Activated CD4-positive, alpha-beta T cell treated with anti-CD3 and anti-CD28 coated beads, Interleukin-2, amount 10 ng/mL, durations not matched to agents 24 days and 14 days (primary cell): ENCODE measurements at regions not wholly inside any gene's neighbourhood (a gene's known extent, or its start where the extent isn't known, plus 50 kb on each side); places are given as distances from the start of the nearest gene placed in this dataset.

Experiments used
- DNase-seq: peaks from one replicate; pipeline ENCODE4 v3.0.0; 2022
- H3K27ac Mint-ChIP-seq: one replicate; pipeline ENCODE4 v1.8.0; 2022; ENCODE audit warnings: mild to moderate bottlenecking, mixed read lengths
- H3K27me3 Mint-ChIP-seq: one replicate; pipeline ENCODE4 v1.8.0; 2022; ENCODE audit warnings: mixed read lengths
- H3K36me3 Mint-ChIP-seq: one replicate; pipeline ENCODE4 v1.8.0; 2022; ENCODE audit warnings: low read depth, mild to moderate bottlenecking, mixed read lengths
- H3K4me1 Mint-ChIP-seq: one replicate; pipeline ENCODE4 v1.8.0; 2021; ENCODE audit warnings: mixed read lengths
- H3K4me3 Mint-ChIP-seq: one replicate; pipeline ENCODE4 v1.8.0; 2022; ENCODE audit warnings: mild to moderate bottlenecking, moderate library complexity, mixed read lengths
- H3K9me3 Mint-ChIP-seq: one replicate; pipeline ENCODE4 v1.8.0; 2021; ENCODE audit warnings: mixed read lengths
- intact Hi-C: fragments of 100-400 bp; cut with micrococcal nuclease; formaldehyde crosslinking; loops from one replicate; pipeline ENCODE4 v1.15.1; 2023

DNA sequence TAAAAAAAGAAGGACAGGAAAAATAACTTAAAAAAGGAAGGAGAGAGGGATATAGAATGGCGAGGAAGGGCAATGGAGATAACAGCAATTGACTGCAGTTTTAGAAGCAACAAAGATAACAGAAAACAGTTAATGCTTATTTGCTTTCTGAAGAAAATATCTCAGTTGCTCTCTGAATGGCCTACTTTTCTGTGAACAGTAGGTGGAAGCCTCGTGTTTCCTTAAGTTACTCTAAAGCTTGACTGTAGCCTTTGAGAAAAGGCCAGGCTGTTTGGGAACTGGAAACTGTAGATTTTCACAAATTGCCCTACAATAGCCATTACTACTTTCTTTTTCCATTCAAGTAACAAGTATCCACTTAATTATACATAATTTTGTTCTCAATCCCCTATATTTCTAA lies 404.5 kb downstream of the YTHDC2 start:
- no peaks in the 10 kb centered on the region for H3K9me3 Mint-ChIP-seq
- no peaks in the 10 kb centered on the region for H3K4me1 Mint-ChIP-seq
- H3K36me3 Mint-ChIP-seq: no peaks in the 10 kb centered on the region
- intact Hi-C loops: no loop called here
- no peaks in the 10 kb centered on the region for H3K27me3 Mint-ChIP-seq
- H3K4me3 Mint-ChIP-seq: no peak overlapping the region
- DNase-seq: no peak
- H3K27ac Mint-ChIP-seq: no peak overlapping the region

DNA sequence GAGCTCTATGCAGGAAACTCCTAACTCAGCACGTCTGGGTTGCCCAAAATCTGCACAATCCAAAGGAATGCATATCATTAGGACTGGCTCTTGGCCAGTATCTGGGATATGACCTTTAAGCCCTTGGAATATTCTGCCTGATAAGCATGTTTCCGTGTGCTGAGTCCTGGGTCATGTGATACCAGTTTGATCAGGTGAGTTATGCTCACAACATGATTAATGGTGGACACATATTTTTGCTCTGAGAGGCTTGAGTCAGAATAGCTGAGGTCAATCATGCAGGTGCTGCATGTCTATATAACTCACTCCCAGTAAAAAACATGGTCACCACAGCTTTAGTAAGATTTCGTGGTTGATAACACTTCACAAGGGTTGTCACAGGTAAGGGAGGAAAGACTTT lies 408.8 kb downstream of the YTHDC2 start:
- Mint-ChIP-seq H3K27me3 (no peaks in the 10 kb centered on the region), H3K36me3 (no peaks in the 10 kb centered on the region), H3K9me3 (no peaks in the 10 kb centered on the region), H3K27ac (no peak overlapping the region), H3K4me3 (no peak overlapping the region), H3K4me1 (no peaks in the 10 kb centered on the region)
- DNase-seq: no peak
- intact Hi-C loops: no loop called here

DNA sequence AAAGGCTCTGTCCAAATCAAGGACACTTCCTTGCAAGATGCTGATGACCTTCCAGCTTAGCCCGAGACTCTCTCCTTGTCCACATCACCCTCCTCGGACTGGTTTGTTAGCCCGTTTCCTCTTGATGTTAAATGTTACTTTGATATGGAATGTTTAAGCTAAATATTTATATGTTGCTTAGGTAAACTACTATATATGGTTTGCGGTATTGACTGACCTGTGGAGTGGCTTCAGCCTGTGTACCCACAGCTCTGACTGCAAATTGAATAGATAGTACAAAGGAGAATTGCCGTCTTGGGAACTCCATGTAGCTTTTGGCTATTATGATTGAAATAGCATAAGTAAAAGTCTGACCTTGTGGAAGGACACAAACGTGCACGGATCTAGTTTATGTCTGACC lies 422.0 kb downstream of the YTHDC2 start:
- intact Hi-C loops: no loop called here
- Mint-ChIP-seq H3K4me1 (no peaks in the 10 kb centered on the region), H3K9me3 (no peaks in the 10 kb centered on the region), H3K36me3 (no peaks in the 10 kb centered on the region), H3K4me3 (no peak overlapping the region), H3K27me3 (no peaks in the 10 kb centered on the region), H3K27ac (no peak overlapping the region)
- DNase-seq: no peak

DNA sequence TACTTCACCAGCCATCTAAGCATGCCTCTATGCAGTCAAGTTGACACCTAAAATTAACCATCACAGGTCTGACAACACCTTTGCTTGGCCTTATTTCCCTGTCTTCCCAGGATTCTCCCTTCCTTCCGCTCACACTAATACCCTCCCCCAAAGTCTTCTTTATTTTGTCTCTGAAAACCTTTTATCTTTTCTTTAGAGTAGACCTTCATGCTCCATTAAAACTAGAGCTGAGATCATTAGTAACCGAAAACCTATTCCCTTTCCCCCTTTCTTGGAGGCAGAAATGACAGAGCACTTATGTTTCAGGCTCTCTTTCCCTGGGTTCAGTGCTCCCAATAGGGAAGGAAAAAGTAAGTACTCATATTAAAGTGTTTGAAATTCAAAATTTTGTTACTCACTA lies 423.8 kb downstream of the YTHDC2 start:
- H3K4me3 Mint-ChIP-seq: no peak overlapping the region
- no peak for DNase-seq
- no peaks in the 10 kb centered on the region for H3K4me1 Mint-ChIP-seq
- intact Hi-C loops: no loop called here
- H3K27me3 Mint-ChIP-seq: no peaks in the 10 kb centered on the region
- no peaks in the 10 kb centered on the region for H3K9me3 Mint-ChIP-seq
- H3K27ac Mint-ChIP-seq: no peak overlapping the region
- H3K36me3 Mint-ChIP-seq: no peaks in the 10 kb centered on the region

DNA sequence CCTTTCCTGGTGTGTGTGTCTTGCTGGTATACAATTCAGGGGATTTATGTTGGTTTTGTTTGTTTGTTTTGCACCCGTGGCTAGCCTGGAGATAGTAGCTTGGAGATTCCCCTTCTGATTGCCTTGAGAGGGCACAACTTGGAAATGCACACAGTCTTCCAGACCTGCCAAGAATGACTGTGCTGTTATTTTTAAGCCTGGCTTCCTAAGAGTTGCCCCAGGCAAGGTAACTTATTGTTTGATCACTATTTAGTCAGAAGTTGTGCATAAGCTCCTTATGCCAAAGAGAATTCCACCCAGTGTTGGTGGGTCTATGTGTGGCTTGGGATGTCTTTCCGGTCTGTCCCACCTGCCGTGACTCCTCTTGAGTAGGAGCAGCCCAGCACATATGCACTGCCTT lies 421.9 kb upstream of the KCNN2 start:
- H3K27me3 Mint-ChIP-seq: no peaks in the 10 kb centered on the region
- no peaks in the 10 kb centered on the region for H3K9me3 Mint-ChIP-seq
- intact Hi-C loops: no loop called here
- DNase-seq: no peak
- no peak overlapping the region for H3K27ac Mint-ChIP-seq
- H3K4me1 Mint-ChIP-seq: no peaks in the 10 kb centered on the region
- no peak overlapping the region for H3K4me3 Mint-ChIP-seq
- no peaks in the 10 kb centered on the region for H3K36me3 Mint-ChIP-seq

DNA sequence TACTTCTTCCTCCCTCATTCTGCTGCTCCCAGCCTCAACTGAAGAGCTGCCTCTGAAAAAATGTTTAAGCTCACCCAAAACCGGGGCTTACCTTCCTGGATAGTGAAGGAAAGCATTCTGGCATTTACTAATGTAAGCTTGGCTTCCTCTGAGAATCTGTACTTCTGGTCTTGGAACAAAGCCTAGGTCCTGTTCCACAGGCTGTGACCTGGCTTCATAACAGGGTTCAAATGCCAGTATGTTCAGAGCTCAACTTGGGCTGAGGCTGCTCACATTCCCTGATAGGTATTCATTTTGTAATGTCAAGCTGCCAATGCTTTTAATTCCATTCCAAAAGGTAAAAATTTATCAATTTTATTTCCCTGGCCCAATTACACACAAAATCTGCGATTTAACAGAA lies 411.7 kb upstream of the KCNN2 start:
- no peak for DNase-seq
- intact Hi-C loops: no loop called here
- H3K9me3 Mint-ChIP-seq: no peaks in the 10 kb centered on the region
- no peaks in the 10 kb centered on the region for H3K36me3 Mint-ChIP-seq
- H3K4me1 Mint-ChIP-seq: no peaks in the 10 kb centered on the region
- H3K27me3 Mint-ChIP-seq: no peaks in the 10 kb centered on the region
- no peak overlapping the region for H3K27ac Mint-ChIP-seq
- H3K4me3 Mint-ChIP-seq: no peak overlapping the region

DNA sequence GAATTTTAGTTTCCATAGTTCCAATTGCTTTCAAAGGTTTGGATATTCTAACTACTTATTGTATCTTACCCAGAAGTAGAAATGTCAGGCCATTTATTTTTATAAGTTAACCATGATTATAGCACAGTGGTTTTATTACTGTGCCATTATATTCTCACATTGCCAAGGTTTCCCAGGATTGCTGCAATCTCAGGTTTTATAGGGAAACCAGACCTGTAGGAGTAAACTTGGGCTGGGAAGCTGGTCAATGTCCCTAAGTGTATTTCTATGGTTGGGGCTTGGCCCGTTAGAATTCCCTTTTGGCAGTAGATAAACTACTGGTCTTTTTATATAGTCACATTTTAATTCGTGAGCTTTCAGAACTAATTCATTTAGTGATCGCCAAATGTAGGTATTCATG lies 396.6 kb upstream of the KCNN2 start:
- no peaks in the 10 kb centered on the region for H3K27me3 Mint-ChIP-seq
- H3K4me3 Mint-ChIP-seq: no peak overlapping the region
- H3K9me3 Mint-ChIP-seq: no peaks in the 10 kb centered on the region
- intact Hi-C loops: no loop called here
- no peaks in the 10 kb centered on the region for H3K36me3 Mint-ChIP-seq
- DNase-seq: no peak
- no peak overlapping the region for H3K27ac Mint-ChIP-seq
- H3K4me1 Mint-ChIP-seq: no peaks in the 10 kb centered on the region

DNA sequence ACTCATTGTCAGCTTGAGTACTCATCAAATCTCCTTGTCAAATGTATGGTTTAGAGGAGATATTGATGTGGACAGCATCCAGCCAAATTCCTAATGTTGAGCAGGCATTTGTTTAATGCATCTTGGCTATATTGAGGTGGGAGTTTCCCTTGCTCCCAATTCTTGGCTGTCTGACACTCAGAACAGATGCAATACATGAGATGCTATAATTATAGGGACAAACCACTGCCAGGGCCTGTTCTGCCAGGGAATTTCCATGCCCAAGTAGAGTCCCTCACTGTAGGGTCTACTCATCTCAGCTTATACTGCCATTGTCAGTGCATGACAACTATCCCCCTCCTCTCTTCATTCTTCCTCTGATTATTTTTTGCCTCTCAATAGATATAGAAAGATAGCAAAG lies 392.0 kb upstream of the KCNN2 start:
- H3K4me3 Mint-ChIP-seq: no peak overlapping the region
- H3K27ac Mint-ChIP-seq: no peak overlapping the region
- no peak for DNase-seq
- no peaks in the 10 kb centered on the region for H3K27me3 Mint-ChIP-seq
- intact Hi-C loops: no loop called here
- H3K4me1 Mint-ChIP-seq: no peaks in the 10 kb centered on the region
- H3K9me3 Mint-ChIP-seq: no peaks in the 10 kb centered on the region
- no peaks in the 10 kb centered on the region for H3K36me3 Mint-ChIP-seq

DNA sequence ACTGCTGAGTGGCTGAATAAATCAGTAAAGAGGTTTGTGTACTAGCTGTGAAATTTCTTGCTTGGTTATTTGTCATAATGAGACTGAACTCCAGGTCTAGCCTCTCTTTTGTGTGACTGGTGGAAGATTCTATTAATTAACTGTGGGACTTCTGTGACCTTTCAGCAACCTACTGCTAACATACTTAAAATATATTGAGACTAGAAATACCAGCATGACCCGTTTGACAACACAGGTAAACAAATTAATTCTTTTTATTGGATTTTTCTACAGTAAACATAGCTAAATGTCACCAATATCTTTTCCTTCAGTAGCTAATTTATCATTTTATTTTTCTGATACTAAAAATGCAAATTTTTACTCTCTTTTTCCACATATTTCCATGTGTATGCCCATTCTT lies 390.4 kb upstream of the KCNN2 start:
- no peak overlapping the region for H3K27ac Mint-ChIP-seq
- intact Hi-C loops: no loop called here
- no peaks in the 10 kb centered on the region for H3K9me3 Mint-ChIP-seq
- H3K4me3 Mint-ChIP-seq: no peak overlapping the region
- no peaks in the 10 kb centered on the region for H3K36me3 Mint-ChIP-seq
- DNase-seq: no peak
- no peaks in the 10 kb centered on the region for H3K27me3 Mint-ChIP-seq
- H3K4me1 Mint-ChIP-seq: no peaks in the 10 kb centered on the region

DNA sequence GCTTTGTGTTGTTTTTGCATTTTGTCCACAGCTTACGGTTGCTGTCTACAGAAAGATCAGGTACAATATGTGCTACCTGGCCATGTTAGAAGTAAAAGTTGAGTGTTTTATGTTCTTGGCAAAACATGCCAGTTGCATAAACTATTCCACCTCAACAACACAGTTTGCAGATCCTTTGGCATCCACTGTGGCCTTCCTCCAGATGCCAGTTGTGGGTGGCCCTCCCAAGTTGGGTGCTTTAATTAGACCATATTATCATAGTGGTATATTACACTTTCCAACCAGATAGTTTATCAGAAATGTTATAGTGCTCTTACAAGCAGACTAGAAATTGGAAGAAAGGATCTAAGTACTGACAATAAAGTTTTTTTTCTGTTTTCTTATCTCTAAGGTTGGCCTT lies 386.9 kb upstream of the KCNN2 start:
- H3K4me3 Mint-ChIP-seq: no peak overlapping the region
- no peak overlapping the region for H3K27ac Mint-ChIP-seq
- DNase-seq: no peak
- no peaks in the 10 kb centered on the region for H3K4me1 Mint-ChIP-seq
- no peaks in the 10 kb centered on the region for H3K36me3 Mint-ChIP-seq
- H3K9me3 Mint-ChIP-seq: no peaks in the 10 kb centered on the region
- intact Hi-C loops: no loop called here
- H3K27me3 Mint-ChIP-seq: no peaks in the 10 kb centered on the region

DNA sequence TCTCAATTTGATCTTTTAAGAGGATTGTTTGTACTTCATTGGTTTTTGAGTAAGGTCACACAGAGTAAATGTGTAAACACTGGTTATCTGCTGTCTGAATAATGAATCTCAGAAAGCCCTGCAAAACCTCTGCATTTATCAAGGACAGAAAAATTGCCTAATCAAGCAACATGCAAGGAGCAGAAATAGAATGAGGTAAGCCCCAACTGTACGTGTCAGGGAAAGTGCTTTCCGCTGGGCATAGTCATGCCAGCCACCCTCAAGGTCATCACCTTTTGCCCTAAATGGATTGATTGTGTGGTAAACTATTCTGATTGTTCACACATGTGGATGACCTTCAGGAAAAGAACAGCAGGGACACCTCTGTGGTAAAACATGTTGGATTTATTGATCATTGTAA lies 376.9 kb upstream of the KCNN2 start:
- Mint-ChIP-seq H3K36me3 (no peaks in the 10 kb centered on the region), H3K4me1 (no peaks in the 10 kb centered on the region), H3K27ac (no peak overlapping the region), H3K9me3 (no peaks in the 10 kb centered on the region), H3K4me3 (no peak overlapping the region), H3K27me3 (no peaks in the 10 kb centered on the region)
- intact Hi-C loops: no loop called here
- DNase-seq: no peak

DNA sequence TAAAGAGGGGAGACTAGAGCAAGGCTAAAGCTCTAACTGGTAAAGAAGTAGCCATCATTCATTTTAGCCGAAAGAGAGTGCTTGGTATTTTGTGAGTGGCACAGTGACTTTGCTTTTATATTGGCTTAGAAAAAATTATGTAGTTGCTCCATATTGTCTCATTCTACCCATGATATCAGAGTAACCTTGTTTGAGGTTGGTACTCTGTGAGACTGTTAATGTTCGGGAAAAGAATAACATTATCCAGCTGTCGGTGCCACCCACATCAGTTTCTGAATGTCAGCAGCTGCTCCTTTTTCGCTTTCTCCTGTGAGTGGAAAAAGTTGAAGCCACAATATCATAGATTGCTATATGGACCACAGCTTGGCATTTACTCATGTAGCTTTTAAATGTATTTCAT lies 376.4 kb upstream of the KCNN2 start:
- DNase-seq: no peak
- Mint-ChIP-seq H3K4me3 (no peak overlapping the region), H3K9me3 (no peaks in the 10 kb centered on the region), H3K4me1 (no peaks in the 10 kb centered on the region), H3K36me3 (no peaks in the 10 kb centered on the region), H3K27ac (no peak overlapping the region), H3K27me3 (no peaks in the 10 kb centered on the region)
- intact Hi-C loops: no loop called here

DNA sequence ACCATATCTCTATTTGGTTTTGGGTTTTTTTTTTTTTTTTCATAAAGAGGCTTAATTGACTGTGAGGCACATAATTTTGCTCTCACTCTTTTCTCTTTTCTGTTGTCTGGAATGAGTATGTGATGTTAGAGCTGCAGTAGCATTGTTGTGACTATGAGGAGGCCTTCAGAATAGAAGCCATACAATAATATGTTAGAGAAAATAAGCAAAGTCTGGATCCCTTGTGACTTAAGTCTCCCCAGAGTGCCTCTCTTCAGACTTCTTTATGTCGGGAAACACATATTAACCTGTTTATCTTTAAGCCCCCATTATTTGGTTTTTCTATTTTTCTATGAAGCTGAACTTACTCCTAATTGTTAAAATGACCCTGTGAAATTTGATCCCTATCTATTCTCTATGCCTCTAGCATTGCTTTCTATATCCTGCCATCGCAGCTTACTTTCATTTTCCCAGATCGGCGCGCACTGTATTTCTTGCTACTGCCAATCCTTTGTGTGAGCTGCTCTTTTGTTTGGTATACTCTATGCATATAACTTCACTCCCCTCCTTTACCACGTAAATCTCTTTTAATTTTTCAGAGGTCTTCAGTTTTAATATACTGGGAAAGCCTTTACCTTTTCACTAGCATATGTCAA lies 372.5 kb upstream of the KCNN2 start:
- DNase-seq: no peak
- no peaks in the 10 kb centered on the region for H3K27me3 Mint-ChIP-seq
- no peak overlapping the region for H3K4me3 Mint-ChIP-seq
- H3K36me3 Mint-ChIP-seq: no peaks in the 10 kb centered on the region
- no peaks in the 10 kb centered on the region for H3K9me3 Mint-ChIP-seq
- H3K27ac Mint-ChIP-seq: no peak overlapping the region
- intact Hi-C loops: no loop called here
- no peaks in the 10 kb centered on the region for H3K4me1 Mint-ChIP-seq

DNA sequence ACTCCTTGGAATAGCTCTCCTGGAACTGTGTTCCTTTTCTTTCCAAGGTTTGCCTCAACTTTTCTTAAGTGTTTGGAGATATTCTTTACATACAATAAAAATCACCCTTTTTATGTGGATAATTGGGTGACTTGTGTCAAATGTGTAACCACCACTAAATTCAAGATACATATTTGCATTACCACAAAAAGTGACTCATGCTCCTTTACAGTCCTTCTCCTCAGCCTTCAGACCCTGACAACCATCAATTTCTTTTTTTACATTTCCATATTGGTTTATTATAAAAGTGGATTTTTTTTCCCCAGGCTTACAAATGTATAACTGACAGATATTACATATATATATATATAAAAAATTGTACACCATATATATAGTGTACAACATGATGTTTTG lies 372.0 kb upstream of the KCNN2 start:
- Mint-ChIP-seq H3K4me3 (no peak overlapping the region), H3K9me3 (no peaks in the 10 kb centered on the region), H3K27ac (no peak overlapping the region), H3K27me3 (no peaks in the 10 kb centered on the region), H3K4me1 (no peaks in the 10 kb centered on the region), H3K36me3 (no peaks in the 10 kb centered on the region)
- intact Hi-C loops: no loop called here
- DNase-seq: no peak

DNA sequence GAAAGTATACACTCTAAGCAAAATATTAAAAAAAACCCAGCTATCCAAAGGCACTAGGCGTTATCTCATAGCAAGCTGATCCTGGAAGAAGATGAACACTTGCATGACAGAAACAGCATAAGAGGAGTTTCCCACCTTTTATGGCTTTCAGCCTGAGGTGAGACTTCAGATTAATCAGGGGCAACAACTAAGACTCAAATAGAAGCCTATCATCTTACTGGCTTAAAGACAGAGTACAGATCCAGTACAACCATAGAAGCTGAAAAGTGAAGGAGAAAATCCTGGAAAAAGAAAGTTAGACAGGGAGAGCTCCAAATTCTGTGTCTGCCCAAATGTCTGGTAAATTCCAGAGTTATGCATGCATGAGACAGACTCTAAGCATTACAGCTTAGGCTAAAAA lies 360.8 kb upstream of the KCNN2 start:
- Mint-ChIP-seq H3K36me3 (no peaks in the 10 kb centered on the region), H3K4me1 (no peaks in the 10 kb centered on the region), H3K27me3 (no peaks in the 10 kb centered on the region), H3K4me3 (no peak overlapping the region), H3K9me3 (no peaks in the 10 kb centered on the region), H3K27ac (no peak overlapping the region)
- DNase-seq: no peak
- intact Hi-C loops: no loop called here
